Hematopoietic multipotent progenitor cell (in vitro differentiated cells): ENCODE measurements at regions not wholly inside any gene's neighbourhood (a gene's known extent, or its start where the extent isn't known, plus 50 kb on each side); places are given as distances from the start of the nearest gene placed in this dataset.

Experiments
- DNase-seq, 3 donors: peaks; one replicate each; pipeline ENCODE4 v3.0.0-alpha.2; 2011 to 2015; ENCODE audit warnings: low read depth in 2 of 3, low spot score in 2 of 3

GRCh38 chr14:76657404-76657803 is 103.9 kb upstream of the VASH1 start:
- no peak for DNase-seq

DNA sequence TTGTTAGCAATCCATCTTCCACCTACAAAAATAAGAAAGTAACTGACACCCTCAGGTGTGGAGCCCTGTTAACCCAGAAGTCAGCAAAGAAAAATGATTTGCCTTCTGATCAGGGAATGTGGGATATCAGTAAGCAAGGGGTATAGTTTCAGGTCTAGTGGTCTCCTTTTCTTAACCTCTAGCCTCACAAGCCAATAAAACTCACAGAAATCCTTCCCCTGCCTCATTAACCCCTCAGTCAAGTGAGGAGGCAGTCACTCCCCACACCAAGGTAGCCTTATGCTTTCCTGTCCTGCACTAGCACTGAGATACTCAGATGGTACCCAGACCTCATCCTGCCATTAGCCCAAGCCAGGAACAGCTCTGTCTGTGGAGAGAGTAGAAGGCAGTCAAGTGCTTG is 103.4 kb upstream of the VASH1 start:
- no peak for DNase-seq

GRCh38 chr14:76662580-76662979 is 98.7 kb upstream of the VASH1 start:
- DNase-seq, result no peak

DNA sequence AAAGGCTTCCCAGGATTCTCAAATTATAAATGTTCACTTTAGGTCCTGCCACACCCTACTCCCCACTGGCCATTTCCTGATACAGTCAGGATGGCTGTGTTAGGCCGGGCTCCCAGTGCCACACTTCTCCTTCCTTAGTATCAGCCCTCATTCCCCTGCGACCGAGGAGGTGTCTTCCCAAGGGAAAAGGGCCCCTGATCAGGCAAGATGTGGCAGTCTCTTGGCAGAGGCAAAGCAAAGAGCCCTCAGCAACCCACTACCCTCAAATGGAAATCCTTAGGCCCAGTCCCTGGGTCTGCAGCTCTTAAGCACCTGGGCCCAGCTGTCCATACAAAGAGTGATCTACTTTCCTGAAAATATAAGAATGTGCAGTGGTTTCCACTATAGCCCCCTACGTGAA is 96.5 kb upstream of the VASH1 start:
- no peak for DNase-seq

DNA sequence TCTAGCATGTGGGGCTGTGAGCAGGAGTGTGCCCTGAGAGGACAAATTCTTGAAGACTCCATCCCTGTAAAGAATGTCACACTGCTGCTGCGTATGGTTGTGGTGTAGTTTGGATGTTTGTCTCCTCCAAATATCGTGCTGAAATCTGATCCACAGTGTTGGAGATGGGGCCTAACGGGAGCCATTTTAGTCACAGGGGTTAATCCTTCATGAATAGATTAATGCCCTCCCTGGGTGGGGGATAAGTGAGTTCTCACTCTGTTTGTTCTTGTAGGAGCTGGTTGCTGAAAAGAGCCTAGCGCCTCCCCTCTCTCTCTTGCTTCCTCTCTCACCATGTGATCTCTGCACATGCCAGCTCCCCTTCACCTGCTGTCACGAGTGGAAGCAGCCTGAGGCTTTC is 94.5 kb upstream of the VASH1 start:
- DNase-seq, result no peak

- DNase-seq, result no peak
Measured at GRCh38 chr14:76669770-76670169, 91.5 kb upstream of the VASH1 start.

GRCh38 chr14:76672123-76672522 is 89.1 kb upstream of the VASH1 start:
- DNase-seq, result no peak

GRCh38 chr14:76673261-76673660 is 88.0 kb upstream of the VASH1 start:
- DNase-seq, result no peak

DNA sequence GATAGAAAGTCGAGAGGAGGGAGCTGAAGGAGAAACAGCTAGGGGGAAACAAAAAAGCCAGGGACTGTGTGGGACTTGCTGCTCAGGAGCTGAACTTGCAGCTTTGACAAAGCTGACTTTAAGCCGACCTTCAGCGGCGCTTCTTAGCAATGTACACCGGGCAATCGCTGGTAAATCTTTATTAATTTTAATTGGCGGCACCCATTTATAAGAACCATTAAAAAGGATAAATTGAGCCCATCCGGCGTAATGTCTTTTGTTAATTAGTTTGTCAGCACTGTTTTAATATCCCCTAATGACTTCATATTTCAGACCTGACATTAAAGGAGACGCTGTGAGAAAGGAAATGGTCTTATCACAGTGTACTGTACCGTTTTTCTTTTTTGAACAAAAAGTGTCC is 86.2 kb upstream of the VASH1 start:
- no peak for DNase-seq

- no peak for DNase-seq
Measured at GRCh38 chr14:76676539-76676938, 84.7 kb upstream of the VASH1 start.

- DNase-seq, result no peak
Measured at GRCh38 chr14:76677534-76678145, 83.6 kb upstream of the VASH1 start.

DNA sequence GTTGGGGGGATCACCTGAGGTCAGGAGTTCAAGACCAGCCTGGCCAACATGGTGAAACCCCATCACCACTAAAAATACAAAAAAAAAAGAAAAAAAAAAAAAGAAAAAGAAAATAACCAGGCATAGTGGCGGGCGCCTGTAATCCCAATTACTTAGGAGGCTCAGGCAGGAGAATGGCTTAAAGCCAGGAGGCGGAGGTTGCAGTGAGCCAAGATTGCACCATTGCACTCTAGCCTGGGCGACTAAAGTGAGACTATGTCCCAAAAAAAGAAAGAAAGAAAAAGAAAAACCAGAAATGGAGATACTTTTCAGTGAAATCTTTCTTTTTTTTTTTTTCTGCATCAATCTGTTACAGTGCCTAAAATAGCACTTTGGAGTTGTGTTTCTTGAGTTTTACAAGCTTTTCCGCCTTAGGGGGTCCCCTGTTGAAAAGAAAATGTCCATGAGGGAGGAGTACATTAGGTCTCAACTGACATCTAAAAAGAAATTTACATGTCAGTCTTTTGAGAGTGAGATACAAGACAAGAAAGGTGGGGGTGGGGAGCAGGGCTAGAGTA is 82.9 kb upstream of the VASH1 start:
- DNase-seq, result no peak

- DNase-seq, result no peak
Measured at GRCh38 chr14:76682367-76682766, 78.9 kb upstream of the VASH1 start.

DNA sequence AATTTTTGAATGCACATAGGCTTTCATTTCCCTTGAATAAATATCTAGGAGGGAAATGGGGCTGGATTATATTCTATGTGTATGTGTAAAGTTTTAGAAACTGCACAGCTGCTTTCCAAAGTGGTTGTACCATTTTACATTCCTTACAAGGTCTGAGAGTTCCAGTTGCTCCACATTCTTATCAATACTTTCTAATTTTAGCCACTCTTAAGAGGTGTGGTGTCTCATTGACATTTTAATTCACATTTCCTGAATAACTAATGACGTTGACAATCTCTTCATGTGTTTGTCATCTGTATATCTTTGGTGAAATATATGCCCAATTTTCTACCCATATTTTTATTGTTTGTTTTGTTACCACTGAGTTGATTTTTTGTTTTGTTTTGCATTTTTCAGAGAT is 74.6 kb upstream of the VASH1 start:
- DNase-seq, result no peak

DNA sequence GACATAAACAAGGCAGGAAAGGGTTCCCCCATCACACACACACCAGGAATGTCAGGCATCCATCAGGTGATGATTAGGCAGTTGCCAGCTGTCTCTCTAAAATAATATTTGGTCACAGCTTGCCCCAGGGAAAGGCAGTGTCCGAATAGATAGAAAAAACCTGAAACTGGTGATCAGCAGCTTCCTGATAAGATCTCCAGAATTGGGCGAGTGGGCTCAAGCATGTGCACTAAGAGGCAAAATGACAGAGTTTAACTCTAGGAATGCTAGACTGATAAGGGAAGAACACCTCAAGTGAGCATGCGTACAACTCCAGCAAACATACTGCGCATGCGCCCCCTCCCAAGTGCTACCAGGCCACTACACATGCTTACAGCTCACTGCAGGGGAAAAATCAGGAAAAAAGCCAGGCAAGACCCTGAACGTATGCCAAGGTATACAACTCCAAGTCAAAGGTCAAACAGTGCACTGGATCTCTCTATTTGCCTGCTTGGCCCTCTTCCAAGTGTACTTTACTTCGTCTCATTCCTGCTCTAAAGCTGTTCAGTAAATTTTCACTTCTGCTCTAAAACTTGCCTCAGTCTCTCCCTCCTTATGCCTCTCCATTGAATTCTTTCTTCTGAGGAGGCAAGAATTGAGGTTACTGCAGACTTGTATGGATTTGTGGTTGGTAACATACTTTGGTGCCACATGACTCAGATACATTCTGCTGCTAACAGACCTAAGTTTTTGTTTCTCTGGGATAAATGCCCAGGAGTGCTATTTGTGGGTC is 73.5 kb upstream of the VASH1 start:
- no peak for DNase-seq

DNA sequence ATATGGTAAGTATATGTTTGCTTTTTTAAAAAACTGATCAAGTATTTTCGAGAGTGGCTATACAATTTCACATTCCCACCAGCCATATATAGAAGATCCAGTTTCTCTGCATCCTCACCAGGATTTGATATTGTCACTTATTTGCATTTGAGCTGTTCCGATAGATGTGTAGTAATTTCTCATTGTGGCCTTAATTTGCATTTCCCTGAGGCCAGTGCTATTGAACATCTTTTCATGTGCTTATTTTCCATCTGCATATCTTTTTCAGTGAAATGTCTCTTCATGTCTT is 72.9 kb upstream of the VASH1 start:
- no peak for DNase-seq

- no peak for DNase-seq
Measured at GRCh38 chr14:76690502-76691105, 70.7 kb upstream of the VASH1 start.

DNA sequence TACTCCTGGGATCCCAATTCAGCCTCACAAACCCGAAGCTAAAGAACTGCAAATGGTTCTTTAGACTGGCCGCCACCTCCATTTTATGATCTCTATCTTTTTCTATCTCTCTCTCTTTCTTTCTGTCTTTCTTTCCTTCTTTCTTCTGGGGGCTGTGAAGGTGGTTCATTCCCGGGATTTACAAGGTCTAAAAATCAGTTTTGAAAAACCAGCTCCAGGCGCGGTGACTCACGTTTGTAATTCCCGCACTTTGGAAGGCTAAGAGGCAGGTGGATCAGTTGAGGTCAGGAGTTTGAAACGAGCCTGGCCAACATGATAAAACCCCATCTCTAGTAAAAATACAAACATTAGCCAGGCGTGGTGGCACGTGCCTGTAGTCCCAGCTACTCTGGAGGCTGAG is 67.2 kb upstream of the VASH1 start:
- DNase-seq, result no peak

DNA sequence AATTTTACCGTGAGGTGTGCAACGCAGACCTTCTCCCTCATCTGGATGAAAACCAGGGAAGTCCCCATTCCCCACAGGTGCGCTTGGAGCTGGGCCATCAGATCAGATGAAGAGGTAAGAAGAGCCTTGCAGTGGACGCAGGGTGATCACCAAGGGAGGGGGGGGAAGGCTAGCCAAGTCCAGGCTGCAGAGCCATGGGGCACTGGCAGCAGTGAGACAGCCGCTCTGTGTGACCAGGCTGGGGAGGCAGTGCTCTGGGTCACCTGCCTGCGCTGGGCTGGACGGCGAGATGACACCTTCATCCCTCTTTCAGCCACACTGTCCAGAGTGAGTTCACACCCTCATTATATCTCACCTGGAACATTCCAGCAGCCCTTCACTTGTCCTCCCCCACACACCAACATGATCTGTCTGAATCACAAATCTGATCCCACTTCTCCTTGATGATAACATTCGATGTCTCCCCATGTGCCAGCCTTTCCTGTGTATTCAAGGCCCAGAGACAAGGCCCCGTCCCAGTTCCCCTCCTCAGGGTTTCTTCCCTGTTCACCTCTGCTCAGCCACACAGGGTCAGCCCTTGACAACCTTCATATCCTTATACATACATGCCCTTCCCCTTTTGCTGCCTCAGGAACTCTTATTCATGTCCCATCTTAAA is 65.9 kb upstream of the VASH1 start:
- no peak for DNase-seq

DNA sequence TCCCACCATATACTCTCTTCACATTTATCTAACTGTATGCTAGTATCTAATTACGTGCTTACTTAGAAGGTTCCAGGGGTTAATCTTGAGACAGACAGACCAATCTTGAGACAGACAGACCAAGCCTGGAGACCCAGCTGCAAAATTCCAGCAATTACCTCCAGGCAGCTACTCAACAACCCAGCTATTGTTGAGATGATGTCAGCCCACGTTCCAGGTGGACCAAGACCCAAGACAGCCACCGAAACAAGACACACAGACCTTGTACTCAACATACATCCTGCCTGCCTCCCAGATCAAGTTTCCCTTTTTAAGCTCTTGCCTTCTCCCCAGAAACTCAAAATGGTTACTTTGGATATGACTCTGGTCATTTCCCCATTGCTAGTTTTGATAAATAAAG is 64.9 kb upstream of the VASH1 start:
- no peak for DNase-seq

- DNase-seq, result no peak
Measured at GRCh38 chr14:76696791-76697190, 64.5 kb upstream of the VASH1 start.
